HG02571 (cell line): ENCODE measurements at regions not wholly inside any gene's neighbourhood (a gene's known extent, or its start where the extent isn't known, plus 50 kb on each side); places are given as distances from the start of the nearest gene placed in this dataset.
"Not testable (repeated sequence)": the region's sequence is repeated elsewhere in the genome, so short reads cannot be mapped to it uniquely, and the experiment has no call there.

Source experiments
- ATAC-seq: cut with Tn5 transposase; IDR thresholded peaks from one replicate; pipeline ENCODE4 v1.9.1; 2021; ENCODE audit warnings: mild to moderate bottlenecking, moderate library complexity; ENCODE audit not compliant: unreplicated experiment

- no peak for ATAC-seq
Observed at GRCh38 chr5:152058267-152058666, 133.6 kb upstream of the GLRA1 start.

DNA sequence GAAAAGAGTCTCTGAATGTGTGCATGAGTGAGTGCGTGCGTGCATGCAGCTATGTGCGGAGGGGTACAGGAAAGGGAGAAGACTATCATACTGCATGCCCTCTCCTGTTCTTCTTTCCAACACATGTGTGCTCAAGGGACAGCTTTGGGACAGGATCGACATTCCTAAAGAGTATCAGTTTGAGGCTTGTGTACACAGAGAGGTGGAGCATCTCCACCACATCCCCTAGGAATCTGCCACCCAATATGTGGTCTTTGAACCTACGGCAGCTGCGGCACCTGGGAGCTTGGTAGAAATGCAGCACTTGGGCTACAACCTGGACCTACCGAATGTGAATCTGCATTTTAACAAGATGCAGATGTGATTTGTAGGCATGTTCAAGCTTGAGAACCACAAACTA lies 132.3 kb upstream of the GLRA1 start:
- no peak for ATAC-seq

- no peak for ATAC-seq
Observed at GRCh38 chr5:152052470-152052869, 127.8 kb upstream of the GLRA1 start.

DNA sequence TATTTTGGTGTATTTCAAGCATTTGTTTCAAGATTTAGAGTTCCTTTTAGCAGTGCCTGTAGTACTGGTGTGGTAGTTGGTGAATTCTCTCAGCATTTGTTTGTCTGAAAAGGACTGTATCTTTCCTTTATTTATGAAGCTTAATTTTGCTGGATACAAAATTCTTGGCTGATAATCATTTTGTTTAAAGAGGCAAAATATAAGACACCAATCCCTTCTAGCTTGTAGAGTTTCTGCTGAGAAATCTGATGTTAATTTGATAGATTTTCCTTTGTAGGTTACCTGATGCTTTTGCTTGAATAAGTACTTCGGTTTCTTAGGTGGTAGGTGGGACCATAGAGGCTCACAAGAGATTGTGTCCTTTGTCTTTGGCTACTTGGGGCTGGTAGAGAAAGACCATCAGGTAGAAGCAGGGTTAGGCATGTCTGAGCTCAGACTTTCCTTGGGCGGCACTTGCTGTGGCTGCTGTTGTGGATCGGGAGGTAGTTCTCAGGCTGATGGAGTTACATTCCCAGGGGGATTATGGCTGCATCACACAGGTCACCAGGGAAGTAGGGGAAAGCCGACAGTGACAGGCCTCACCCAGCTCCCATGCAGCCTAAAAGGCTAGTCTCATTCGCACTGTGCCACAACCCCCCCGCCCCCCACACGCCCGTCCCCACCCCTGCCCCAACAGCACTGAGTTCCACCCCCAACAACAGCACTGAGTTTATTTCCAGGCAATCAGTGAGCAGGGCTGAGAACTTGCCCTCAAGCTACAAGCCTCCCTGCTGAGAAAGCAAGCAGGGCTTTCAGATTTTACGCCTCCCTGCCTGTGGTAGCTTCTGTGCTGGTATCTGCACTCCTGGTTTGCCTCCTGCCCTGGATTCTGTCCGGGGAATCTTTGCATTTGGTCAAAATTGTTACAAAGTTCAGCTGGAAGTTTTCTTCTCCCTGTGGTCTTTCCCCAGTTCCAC lies 127.1 kb upstream of the GLRA1 start:
- no peak for ATAC-seq

DNA sequence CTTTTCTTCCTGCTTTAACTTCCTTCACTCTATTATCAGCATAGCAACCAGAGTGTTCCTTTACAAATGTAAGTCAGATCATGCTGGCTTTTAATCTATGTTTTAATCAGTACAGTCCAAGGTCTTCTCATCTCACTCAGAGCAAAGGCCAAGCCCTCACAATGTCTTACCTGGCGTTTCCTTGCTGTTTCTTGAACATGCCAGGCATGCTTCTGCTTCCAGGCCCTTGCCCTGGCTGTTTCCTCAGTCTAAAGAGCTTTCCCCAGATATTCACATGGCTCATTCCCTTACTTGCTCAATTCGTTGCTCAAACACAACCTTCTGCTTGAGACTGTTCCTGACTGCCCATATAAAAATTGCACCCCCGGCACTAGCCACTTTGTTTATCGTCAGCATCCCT lies 121.7 kb upstream of the GLRA1 start:
- no peak for ATAC-seq

- not testable (repeated sequence) for ATAC-seq
Observed at GRCh38 chr5:152038856-152039255, 114.2 kb upstream of the GLRA1 start.

GRCh38 chr5:152026328-152027024 lies 101.8 kb upstream of the GLRA1 start:
- not testable (repeated sequence) for ATAC-seq

- no peak for ATAC-seq
Observed at GRCh38 chr5:152016421-152016820, 91.8 kb upstream of the GLRA1 start.

DNA sequence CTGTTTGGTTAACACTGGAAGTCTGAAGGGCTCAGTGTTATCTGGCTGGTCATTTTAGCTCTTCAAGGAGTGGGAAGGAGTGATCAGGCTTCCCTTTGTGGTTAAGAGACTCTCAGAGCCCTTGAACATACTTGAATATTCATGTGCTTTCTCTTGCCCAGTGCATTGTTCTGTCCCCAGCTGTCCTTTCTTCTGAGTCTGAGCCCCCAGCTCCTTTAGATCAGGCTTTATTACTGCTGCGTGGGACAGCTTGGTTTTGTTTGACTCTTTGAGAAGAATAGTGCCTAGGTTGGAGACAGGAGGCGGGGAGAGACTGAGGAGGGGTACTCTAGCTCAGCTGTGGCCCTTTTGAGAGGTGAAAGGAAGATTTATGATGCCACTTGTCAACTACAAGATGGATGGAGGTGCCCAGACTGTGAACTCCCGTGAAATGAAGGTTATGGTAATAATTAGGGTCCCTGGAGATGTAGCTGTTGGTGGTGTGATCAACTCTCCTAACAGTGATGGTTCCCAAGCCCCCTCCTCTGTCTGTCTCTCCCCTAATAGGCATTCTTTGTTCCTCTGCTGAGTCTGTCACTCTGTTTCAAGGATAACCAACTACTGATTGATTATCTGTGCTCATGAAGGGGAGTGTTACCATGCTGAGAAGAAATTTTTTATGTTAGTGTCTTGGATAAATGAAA lies 83.1 kb upstream of the GLRA1 start:
- ATAC-seq, result no peak

- no peak for ATAC-seq
Observed at GRCh38 chr5:152004095-152004494, 79.4 kb upstream of the GLRA1 start.
